Peyer's patch (tissue), 4 donors: ENCODE measurements at regions not wholly inside any gene's neighbourhood (a gene's known extent, or its start where the extent isn't known, plus 50 kb on each side); places are given as distances from the start of the nearest gene placed in this dataset.

ENCODE experiments used
- DNase-seq, 3 donors: peaks; one replicate each; pipeline ENCODE4 v3.0.0-alpha.2; 2017 to 2019
- H3K27ac ChIP-seq, 4 donors: fragments of 200-600 bp; sonication (generic); one replicate each; pipeline ENCODE4 v1.5.1; 2016 to 2019
- H3K27me3 ChIP-seq, 2 donors: fragments of 200-600 bp; sonication (generic); one replicate each; pipeline ENCODE4 v1.5.1; 2019
- H3K36me3 ChIP-seq, 3 donors: fragments of 200-600 bp; sonication (generic); one replicate each; pipeline ENCODE4 v1.5.1; 2016 to 2019
- H3K4me1 ChIP-seq, 4 donors: fragments of 200-600 bp; sonication (generic); one replicate each; pipeline ENCODE4 v1.5.1; 2016 to 2019
- H3K4me3 ChIP-seq, 4 donors: fragments of 200-600 bp; sonication (generic); 1 replicate in 3 of 4; 2 replicates in 1 of 4; pipeline ENCODE4 v1.5.1; 2016 to 2019; ENCODE audit warnings: mild to moderate bottlenecking in 1 of 4
- H3K9me3 ChIP-seq, 4 donors: fragments of 200-600 bp; sonication (generic); one replicate each; pipeline ENCODE4 v1.5.1; 2016 to 2019; ENCODE audit warnings: mild to moderate bottlenecking in 1 of 4
- POLR2A ChIP-seq, 2 donors: fragments of 450-650 bp; IDR thresholded peaks; one replicate each; pipeline ENCODE4 v1.5.1; 2017; ENCODE audit warnings: antibody characterized with exemption in 2 of 2, mild to moderate bottlenecking in 2 of 2, moderate library complexity in 2 of 2
- TF ChIP-seq, protein P1 (sequence below), 6 experiments: fragments of 450-650 bp in 4 of 6; fragments of 200-600 bp in 2 of 6; sonication (generic) in 1 of 6; IDR thresholded peaks; one replicate each; pipeline ENCODE4 v1.5.1; 2017 to 2019; ENCODE audit warnings: antibody characterized with exemption in 6 of 6, mild to moderate bottlenecking in 3 of 6, moderate library complexity in 1 of 6

DNA sequence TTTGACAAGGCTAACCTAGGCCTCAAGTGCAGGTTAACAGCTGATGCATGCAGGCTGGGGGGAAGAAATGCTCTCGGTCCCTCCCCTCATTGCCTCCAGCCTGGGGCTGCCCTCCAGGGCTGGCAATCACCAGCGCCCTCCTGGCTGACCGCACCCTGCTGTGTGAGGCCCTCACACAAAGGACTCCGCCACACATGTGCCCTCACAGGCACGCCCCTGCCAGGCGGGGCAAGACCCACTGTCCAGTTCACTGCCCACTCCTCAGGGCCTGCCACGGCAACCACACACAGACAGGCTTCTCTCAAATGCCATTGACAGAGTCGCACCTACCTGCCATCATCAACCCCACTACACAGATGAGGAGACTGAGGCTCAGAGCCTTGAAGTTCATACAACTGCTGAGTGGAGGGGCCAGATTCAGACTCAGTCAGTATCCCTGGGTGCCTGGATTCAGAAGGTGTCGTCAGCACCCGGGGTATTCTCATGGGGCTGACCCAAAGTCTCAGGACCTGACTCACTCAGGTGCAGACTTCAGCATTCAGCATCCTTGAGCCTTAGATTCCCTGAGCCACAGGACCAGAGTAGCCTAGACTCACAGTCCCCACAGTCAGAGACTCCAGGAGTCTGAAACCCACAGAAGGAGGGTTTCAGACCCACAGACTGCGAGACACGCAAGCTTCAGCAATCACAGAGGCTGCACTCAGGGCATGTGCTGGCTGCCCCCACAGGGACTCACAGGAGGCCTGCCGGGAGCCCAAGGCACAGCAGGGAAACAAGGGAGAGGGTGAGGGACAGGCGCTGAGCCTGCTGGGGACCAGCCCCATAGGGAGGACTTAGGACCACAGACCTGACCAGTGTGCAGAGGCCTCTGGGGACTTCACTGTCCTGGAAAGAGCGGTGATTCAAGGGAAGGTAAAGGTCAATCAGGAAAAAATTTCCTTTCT lies 458.0 kb downstream of the MATN1 start:
- H3K4me3 ChIP-seq, result no peak overlapping the region
- no peak for TF ChIP-seq POLR2A (IDR thresholded peaks at IDR 0.05)
- TF ChIP-seq, protein P1, sequence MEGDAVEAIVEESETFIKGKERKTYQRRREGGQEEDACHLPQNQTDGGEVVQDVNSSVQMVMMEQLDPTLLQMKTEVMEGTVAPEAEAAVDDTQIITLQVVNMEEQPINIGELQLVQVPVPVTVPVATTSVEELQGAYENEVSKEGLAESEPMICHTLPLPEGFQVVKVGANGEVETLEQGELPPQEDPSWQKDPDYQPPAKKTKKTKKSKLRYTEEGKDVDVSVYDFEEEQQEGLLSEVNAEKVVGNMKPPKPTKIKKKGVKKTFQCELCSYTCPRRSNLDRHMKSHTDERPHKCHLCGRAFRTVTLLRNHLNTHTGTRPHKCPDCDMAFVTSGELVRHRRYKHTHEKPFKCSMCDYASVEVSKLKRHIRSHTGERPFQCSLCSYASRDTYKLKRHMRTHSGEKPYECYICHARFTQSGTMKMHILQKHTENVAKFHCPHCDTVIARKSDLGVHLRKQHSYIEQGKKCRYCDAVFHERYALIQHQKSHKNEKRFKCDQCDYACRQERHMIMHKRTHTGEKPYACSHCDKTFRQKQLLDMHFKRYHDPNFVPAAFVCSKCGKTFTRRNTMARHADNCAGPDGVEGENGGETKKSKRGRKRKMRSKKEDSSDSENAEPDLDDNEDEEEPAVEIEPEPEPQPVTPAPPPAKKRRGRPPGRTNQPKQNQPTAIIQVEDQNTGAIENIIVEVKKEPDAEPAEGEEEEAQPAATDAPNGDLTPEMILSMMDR (IDR thresholded peaks at IDR 0.05), result no peak
- no peaks in the 10 kb centered on the region for H3K4me1 ChIP-seq
- no peaks in the 10 kb centered on the region for H3K36me3 ChIP-seq
- no peaks in the 10 kb centered on the region for H3K9me3 ChIP-seq
- DNase-seq, result peak in 1 of 3 donors; percentile 18
- H3K27me3 ChIP-seq, result no peaks in the 10 kb centered on the region
- no peak overlapping the region for H3K27ac ChIP-seq

DNA sequence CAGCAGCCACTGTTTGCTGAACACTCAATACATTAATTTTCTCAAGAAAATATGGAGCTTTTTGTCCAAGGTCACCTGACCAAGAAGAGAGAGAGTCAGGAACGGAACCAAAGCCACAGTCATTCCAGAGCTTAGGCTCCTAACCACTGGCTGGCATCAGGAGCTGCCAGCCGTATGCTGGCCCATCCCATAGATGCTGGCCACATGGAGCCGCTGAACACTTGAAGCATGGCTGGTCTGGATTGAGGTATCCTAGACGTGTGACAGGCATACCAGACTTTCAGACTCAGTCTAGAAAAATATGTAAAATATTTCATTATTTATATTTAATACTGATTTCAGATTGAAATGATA lies 458.7 kb downstream of the MATN1 start:
- H3K27me3 ChIP-seq, result no peaks in the 10 kb centered on the region
- no peaks in the 10 kb centered on the region for H3K9me3 ChIP-seq
- H3K36me3 ChIP-seq, result no peaks in the 10 kb centered on the region
- H3K4me1 ChIP-seq, result no peaks in the 10 kb centered on the region
- TF ChIP-seq POLR2A (IDR thresholded peaks at IDR 0.05), result no peak
- TF ChIP-seq, protein P1 (IDR thresholded peaks at IDR 0.05), result no peak
- no peak overlapping the region for H3K4me3 ChIP-seq
- no peak for DNase-seq
- no peak overlapping the region for H3K27ac ChIP-seq

DNA sequence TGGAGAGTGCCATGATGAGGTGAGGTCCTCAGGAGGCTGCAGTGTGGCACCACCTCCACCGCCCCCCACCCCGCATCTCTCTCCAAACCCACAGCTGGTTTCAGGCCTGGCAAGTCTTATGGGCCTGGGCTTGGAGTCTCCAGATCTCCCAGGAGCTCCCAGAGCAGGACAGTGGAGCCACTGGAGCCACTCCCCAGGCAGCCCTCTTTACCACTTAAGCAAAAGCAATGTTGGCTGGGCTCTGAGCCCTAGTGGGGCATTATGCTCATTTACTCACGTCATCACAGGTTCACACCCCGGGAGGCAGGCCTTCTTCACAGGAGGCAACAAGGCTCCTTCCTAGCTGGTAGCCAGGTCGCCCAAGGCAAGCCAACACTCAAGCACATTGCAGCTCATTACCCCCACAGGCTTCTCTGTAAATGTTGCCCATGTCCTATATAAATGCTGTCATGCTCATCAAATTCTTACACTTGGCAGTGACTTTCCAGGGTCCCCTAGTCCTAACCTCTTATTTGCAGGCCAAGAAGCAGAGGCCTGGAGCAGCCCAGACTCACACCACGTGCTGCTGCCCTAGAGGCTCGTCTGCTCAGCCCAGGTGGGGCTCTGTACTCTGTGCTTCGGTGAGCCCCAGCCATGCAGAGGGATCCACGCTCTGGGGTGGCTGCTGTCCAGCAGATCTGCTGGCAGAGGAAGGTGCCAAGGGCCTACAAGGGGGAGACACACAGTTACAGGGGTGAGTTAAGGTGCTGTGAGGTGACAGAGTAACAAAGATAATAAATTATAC lies 459.3 kb downstream of the MATN1 start:
- DNase-seq, result no peak
- Histone ChIP-seq H3K36me3 (no peaks in the 10 kb centered on the region), H3K4me3 (no peak overlapping the region), H3K27me3 (no peaks in the 10 kb centered on the region), H3K4me1 (no peaks in the 10 kb centered on the region), H3K27ac (no peak overlapping the region), H3K9me3 (no peaks in the 10 kb centered on the region)
- TF ChIP-seq, protein P1 (IDR thresholded peaks at IDR 0.05), result no peak
- no peak for TF ChIP-seq POLR2A (IDR thresholded peaks at IDR 0.05)

DNA sequence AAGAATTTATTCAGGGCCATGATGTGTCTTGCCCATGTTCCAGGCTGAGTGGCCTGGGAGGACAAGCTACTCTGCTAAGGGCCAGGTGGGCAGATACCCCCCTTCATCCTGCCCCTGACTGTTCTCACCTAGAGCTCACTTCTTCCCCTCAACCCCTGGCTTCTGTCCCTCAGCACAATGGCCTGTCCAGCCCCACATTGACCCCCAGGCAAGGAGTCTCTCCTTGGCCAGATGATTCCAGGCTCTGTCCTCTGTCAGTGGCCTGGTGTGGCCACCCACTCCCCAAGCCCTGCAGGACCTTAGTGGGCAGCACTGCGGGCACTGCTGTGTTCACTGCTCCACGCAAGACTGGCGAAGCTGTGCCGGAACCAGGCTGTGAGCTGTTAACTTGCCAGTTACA lies 460.0 kb downstream of the MATN1 start:
- TF ChIP-seq, protein P1 (IDR thresholded peaks at IDR 0.05), result no peak
- no peak for TF ChIP-seq POLR2A (IDR thresholded peaks at IDR 0.05)
- no peak for DNase-seq
- H3K36me3 ChIP-seq, result no peaks in the 10 kb centered on the region
- no peaks in the 10 kb centered on the region for H3K9me3 ChIP-seq
- no peaks in the 10 kb centered on the region for H3K4me1 ChIP-seq
- H3K27ac ChIP-seq, result no peak overlapping the region
- no peaks in the 10 kb centered on the region for H3K27me3 ChIP-seq
- H3K4me3 ChIP-seq, result no peak overlapping the region

DNA sequence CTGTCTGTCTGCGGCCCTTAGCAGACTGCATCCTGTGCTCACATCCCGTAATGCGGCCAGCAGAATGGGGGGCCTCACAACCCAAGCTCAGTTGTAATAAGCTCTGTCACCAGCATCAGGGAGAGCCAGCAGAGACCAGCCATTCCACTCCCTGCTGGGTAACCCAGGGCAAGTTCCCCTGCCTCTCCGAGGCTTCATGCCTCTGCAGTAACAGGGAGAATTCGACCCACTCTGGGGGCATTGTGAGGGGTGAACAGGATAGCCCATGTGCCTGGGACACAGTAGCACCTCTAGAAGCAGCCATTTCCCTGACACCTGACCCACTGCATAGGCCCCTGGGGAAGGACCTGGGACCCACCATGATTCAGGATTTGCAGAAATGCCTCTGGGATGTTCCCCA lies 461.2 kb downstream of the MATN1 start:
- no peaks in the 10 kb centered on the region for H3K4me1 ChIP-seq
- H3K27me3 ChIP-seq, result no peaks in the 10 kb centered on the region
- TF ChIP-seq, protein P1 (IDR thresholded peaks at IDR 0.05), result no peak
- TF ChIP-seq POLR2A (IDR thresholded peaks at IDR 0.05), result no peak
- H3K27ac ChIP-seq, result no peak overlapping the region
- no peak for DNase-seq
- H3K9me3 ChIP-seq, result no peaks in the 10 kb centered on the region
- H3K36me3 ChIP-seq, result no peaks in the 10 kb centered on the region
- no peak overlapping the region for H3K4me3 ChIP-seq
